GM12801 (cell line): ENCODE measurements at regions not wholly inside any gene's neighbourhood (a gene's known extent, or its start where the extent isn't known, plus 50 kb on each side); places are given as distances from the start of the nearest gene placed in this dataset.

Experiments
- CTCF ChIP-seq: IDR thresholded peaks from one replicate; pipeline ENCODE4 v1.5.1; 2011; ENCODE audit warnings: control low read depth; ENCODE audit not compliant: insufficient read length; ENCODE audit errors: extremely low read depth

- no peak for TF ChIP-seq CTCF
Observed at GRCh38 chr1:55478742-55479141, 263.6 kb upstream of the USP24 start.

DNA sequence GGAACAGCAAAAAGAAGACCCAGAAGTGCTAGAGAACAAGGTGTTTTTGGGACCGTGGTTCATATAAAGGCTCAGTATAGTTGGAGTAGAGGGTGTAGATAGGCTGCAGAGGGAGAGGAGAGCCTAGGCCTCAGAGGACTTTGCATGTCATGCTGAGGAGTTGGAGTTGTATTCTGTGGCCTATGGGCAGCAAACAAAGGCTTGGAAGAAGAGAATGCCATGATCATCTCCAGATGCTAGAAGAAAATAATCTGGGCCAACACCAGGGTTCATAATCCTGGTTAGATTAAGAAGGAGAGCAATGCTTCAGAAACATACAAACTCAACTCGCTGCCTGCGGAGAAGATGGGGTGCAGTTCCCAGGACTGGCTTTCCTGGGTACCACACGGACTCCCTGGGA, 262.8 kb upstream of the USP24 start:
- no peak for TF ChIP-seq CTCF

DNA sequence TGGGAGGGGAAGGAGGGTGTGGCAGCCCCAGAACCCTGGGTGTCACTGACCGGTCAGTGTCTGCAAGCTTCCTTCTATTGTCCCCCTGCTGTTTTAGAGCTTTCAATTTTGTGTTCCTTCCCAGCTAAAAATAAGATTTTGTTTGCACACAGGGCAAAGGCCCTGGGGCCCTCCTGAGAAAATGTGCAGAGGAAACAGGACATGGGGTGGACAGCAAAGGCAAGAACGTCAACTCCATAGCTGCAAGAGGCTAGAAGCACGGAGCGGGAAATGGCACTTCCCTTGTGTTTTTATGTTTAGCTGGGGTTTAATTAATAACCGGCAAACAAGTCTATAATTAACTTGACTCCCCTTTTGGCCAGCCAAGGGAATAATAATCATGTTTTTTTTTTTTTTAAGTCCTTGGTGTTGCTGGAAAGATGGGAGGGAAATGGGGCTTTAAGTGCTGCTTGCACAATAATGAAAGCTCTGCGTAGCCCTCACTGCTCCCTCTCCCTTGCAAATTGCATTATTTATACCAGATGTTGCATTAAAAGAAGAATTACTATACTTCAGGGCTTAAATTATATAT, 261.4 kb upstream of the USP24 start:
- no peak for TF ChIP-seq CTCF

DNA sequence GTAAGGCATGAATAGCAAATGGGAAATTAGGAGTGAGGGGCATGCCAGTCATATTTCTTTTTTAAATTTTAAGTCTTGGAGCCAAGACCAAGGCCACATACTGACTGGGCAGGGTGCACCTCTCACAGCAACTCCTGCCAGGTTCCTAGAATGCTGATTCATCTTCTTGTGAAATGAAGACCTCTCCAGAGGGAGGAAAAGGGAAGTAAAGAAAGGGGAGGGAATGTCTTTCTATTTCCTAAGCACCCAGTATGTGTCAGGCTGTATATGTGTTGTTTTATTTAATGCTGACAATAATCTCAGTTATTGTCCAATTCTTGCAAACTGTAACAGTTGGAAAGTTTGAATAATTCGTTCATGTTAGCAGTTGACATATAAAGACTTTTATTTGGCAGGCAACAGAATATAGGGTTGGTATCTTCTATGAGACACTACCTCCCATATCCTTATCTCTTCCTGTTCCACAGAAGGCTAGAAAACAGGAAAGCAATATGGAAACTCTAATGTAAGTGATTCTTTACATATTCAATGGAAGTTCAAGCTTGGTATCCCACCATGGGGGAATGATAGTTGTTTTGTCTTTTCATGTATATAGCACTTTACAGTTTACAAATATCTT, 259.1 kb upstream of the USP24 start:
- no peak for TF ChIP-seq CTCF

DNA sequence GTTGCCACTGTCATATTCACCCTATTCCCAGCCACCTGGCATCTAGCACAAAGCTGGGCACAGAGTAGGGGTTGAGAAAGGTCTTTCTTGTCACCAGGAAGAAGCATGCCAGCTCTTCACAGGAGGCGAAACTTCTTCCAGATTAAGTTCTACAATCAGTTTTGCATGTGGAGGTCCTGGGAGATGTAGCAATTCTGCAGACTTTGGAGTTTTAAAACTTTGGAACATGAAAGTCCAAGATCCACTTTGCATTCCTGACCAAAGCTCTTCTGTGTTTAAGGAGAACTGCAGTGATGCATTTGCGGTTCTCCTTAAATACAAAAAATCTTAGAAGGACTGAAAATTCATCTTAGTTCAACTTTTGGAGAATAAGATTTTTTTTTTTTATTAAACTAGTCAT, 258.5 kb upstream of the USP24 start:
- no peak for TF ChIP-seq CTCF

DNA sequence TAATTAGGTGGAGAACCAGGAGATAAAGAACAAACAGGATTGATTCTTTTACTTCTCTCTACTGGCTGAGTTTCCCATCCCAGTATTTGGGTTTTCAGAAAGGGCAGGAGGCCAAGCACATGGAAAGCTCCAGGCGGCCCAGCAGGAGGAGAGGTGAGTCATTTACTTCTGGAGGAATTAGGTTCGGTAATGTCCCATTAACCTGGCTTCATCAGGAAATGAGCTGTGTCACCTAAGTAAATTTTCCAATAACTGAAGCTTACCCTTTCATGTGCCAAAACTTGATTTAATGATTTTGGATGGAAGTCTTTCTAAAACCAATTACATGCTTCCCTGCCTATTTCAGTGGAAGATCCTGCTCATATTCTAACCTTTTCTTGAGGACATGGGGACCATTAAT, 257.6 kb upstream of the USP24 start:
- no peak for TF ChIP-seq CTCF

- TF ChIP-seq CTCF: no peak
Observed at GRCh38 chr1:55472115-55472514, 257.0 kb upstream of the USP24 start.
